Upper lobe of left lung (tissue), 4 donors: ENCODE measurements at regions not wholly inside any gene's neighbourhood (a gene's known extent, or its start where the extent isn't known, plus 50 kb on each side); places are given as distances from the start of the nearest gene placed in this dataset.

Experiments used
- EP300 ChIP-seq, 4 donors: sonication (generic); formaldehyde crosslinking; IDR thresholded peaks; one replicate each; pipeline ENCODE4 v1.5.1; 2017; ENCODE audit warnings: antibody characterized with exemption in 4 of 4, control low read depth in 2 of 4
- POLR2A ChIP-seq, 4 donors: fragments of 450-650 bp; IDR thresholded peaks; one replicate each; pipeline ENCODE4 v1.5.1; 2016 to 2017; ENCODE audit warnings: antibody characterized with exemption in 4 of 4, mild to moderate bottlenecking in 2 of 4
- POLR2AphosphoS5 ChIP-seq, 2 donors: sonication (generic); formaldehyde crosslinking; IDR thresholded peaks; one replicate each; pipeline ENCODE4 v1.5.1; 2017; ENCODE audit warnings: antibody characterized with exemption in 2 of 2
- TF ChIP-seq, protein P1 (sequence below), 6 experiments: fragments of 450-650 bp in 4 of 6; fragments of 200-600 bp in 2 of 6; sonication (generic) in 2 of 6; IDR thresholded peaks; one replicate each; pipeline ENCODE4 v1.5.1; 2016 to 2019; ENCODE audit warnings: antibody characterized with exemption in 6 of 6

DNA sequence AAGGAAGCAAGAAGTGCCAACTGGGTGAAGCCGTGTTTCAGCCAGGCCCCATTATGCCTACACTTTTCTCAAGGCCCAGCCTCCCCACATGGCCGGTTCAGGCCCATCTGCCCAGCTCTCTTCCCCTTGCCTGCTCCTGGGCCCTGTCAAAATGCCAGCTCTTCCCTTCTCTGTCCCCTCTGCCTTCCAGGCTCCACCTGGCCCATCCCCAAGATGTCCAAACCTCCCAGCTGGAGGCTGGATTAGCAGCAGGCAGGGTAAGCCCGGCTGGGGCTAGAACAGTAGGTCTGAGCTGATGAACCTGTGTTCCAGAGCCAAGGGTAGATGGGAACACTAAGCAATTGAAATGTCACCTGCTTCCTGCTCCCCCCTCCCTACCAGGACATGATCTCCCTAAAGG is 64.1 kb upstream of the HSPA9 start:
- TF ChIP-seq POLR2AphosphoS5 (IDR thresholded peaks at IDR 0.05) (no peak), EP300 (IDR thresholded peaks at IDR 0.05) (no peak), POLR2A (IDR thresholded peaks at IDR 0.05) (no peak)
- TF ChIP-seq, protein P1, sequence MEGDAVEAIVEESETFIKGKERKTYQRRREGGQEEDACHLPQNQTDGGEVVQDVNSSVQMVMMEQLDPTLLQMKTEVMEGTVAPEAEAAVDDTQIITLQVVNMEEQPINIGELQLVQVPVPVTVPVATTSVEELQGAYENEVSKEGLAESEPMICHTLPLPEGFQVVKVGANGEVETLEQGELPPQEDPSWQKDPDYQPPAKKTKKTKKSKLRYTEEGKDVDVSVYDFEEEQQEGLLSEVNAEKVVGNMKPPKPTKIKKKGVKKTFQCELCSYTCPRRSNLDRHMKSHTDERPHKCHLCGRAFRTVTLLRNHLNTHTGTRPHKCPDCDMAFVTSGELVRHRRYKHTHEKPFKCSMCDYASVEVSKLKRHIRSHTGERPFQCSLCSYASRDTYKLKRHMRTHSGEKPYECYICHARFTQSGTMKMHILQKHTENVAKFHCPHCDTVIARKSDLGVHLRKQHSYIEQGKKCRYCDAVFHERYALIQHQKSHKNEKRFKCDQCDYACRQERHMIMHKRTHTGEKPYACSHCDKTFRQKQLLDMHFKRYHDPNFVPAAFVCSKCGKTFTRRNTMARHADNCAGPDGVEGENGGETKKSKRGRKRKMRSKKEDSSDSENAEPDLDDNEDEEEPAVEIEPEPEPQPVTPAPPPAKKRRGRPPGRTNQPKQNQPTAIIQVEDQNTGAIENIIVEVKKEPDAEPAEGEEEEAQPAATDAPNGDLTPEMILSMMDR (IDR thresholded peaks at IDR 0.05), result no peak
